Neural cell (in vitro differentiated cells): ENCODE measurements at regions not wholly inside any gene's neighbourhood (a gene's known extent, or its start where the extent isn't known, plus 50 kb on each side); places are given as distances from the start of the nearest gene placed in this dataset.

Experiments
- H2AFZ ChIP-seq: fragments of 200-600, 300-800 bp; sonication (generic), shearing (Covaris generic); 2 replicates; pipeline ENCODE4 v1.6.0; 2014; ENCODE audit warnings: low read depth, mild to moderate bottlenecking, antibody characterized with exemption, low read length, moderate library complexity
- H3F3A ChIP-seq: fragments of 200-600 bp; shearing (Covaris generic); 2 replicates; pipeline ENCODE4 v1.6.1; 2016; ENCODE audit warnings: mild to moderate bottlenecking, moderate library complexity, mixed read lengths, antibody characterized with exemption, low read length; ENCODE audit not compliant: insufficient read depth, poor library complexity, severe bottlenecking
- H3K27ac ChIP-seq: fragments of 200-600, 300-800 bp; sonication (generic), shearing (Covaris generic); 2 replicates; pipeline ENCODE4 v1.5.1; 2014; ENCODE audit warnings: mild to moderate bottlenecking, low read length, moderate library complexity
- H3K27me3 ChIP-seq: fragments of 300-800, 200-600 bp; sonication (generic), shearing (Covaris generic); 2 replicates; pipeline ENCODE4 v1.6.0; 2014; ENCODE audit warnings: mild to moderate bottlenecking, low read depth, low read length, moderate library complexity; ENCODE audit not compliant: insufficient read depth
- H3K36me3 ChIP-seq: fragments of 300-800, 200-600 bp; sonication (generic), shearing (Covaris generic); 2 replicates; pipeline ENCODE4 v1.5.1; 2014; ENCODE audit warnings: mild to moderate bottlenecking, antibody characterized with exemption, low read length, moderate library complexity; ENCODE audit not compliant: insufficient read depth
- H3K4me2 ChIP-seq: fragments of 300-800, 200-600 bp; sonication (generic), shearing (Covaris generic); 2 replicates; pipeline ENCODE4 v1.6.0; 2014; ENCODE audit warnings: mild to moderate bottlenecking, low read length
- H3K4me3 ChIP-seq: fragments of 300-800, 200-600 bp; sonication (generic), shearing (Covaris generic); 2 replicates; pipeline ENCODE4 v1.5.1; 2014; ENCODE audit warnings: mild to moderate bottlenecking, low read length, moderate library complexity
- H3K79me2 ChIP-seq: fragments of 200-600 bp; shearing (Covaris generic); replicated peaks from 2 replicates; pipeline ENCODE4 v1.6.0; 2014; ENCODE audit warnings: mild to moderate bottlenecking, low read length, moderate library complexity; ENCODE audit not compliant: insufficient read depth
- H3K9ac ChIP-seq: fragments of 300-800, 200-600 bp; sonication (generic), shearing (Covaris generic); 2 replicates; pipeline ENCODE4 v1.6.1; 2016; ENCODE audit warnings: mild to moderate bottlenecking, low read length, mixed read lengths
- H3K9me2 ChIP-seq: fragments of 200-600 bp; shearing (Covaris generic); 2 replicates; pipeline ENCODE4 v1.6.1; 2016; ENCODE audit warnings: mild to moderate bottlenecking, low read length, mixed read lengths; ENCODE audit not compliant: insufficient read depth
- H3K9me3 ChIP-seq: fragments of 200-600, 300-800 bp; sonication (generic), shearing (Covaris generic); 2 replicates; pipeline ENCODE4 v1.6.1; 2016; ENCODE audit warnings: mild to moderate bottlenecking, mixed run types, low read length, moderate library complexity, mixed read lengths
- H4K20me1 ChIP-seq: fragments of 200-600 bp; shearing (Covaris generic); 2 replicates; pipeline ENCODE4 v1.6.1; 2016; ENCODE audit warnings: mild to moderate bottlenecking, mixed run types; ENCODE audit not compliant: insufficient read depth
- CTCF ChIP-seq: fragments of 450-650 bp; IDR thresholded peaks from 2 replicates; pipeline ENCODE4 v1.5.1; 2014; ENCODE audit warnings: antibody characterized with exemption, mild to moderate bottlenecking, moderate library complexity; ENCODE audit not compliant: poor library complexity, severe bottlenecking
- EP300 ChIP-seq: fragments of 450-650 bp; conservative IDR thresholded peaks from 2 replicates; pipeline ENCODE4 v1.6.1; 2014; ENCODE audit warnings: antibody characterized with exemption, mild to moderate bottlenecking, moderate library complexity; ENCODE audit not compliant: poor library complexity, severe bottlenecking
- EZH2 ChIP-seq: fragments of 200-600, 300-800 bp; shearing (Covaris generic), sonication (generic); IDR thresholded peaks from 2 replicates; pipeline ENCODE4 v1.6.1; 2014; ENCODE audit warnings: antibody characterized with exemption, low read length, borderline replicate concordance, mild to moderate bottlenecking; ENCODE audit not compliant: insufficient read depth, poor library complexity, severe bottlenecking
- MXI1 ChIP-seq: fragments of 450-650 bp; conservative IDR thresholded peaks from 2 replicates; pipeline ENCODE4 v1.6.1; 2014; ENCODE audit warnings: antibody characterized with exemption, mild to moderate bottlenecking; ENCODE audit not compliant: poor library complexity, severe bottlenecking
- POLR2AphosphoS5 ChIP-seq: IDR thresholded peaks from 2 replicates; pipeline ENCODE4 v1.6.1; 2012
- RAD21 ChIP-seq: fragments of 450-650 bp; conservative IDR thresholded peaks from 2 replicates; pipeline ENCODE4 v1.6.1; 2014; ENCODE audit warnings: antibody characterized with exemption, mild to moderate bottlenecking, moderate library complexity
- SMC3 ChIP-seq: fragments of 450-650 bp; conservative IDR thresholded peaks from 2 replicates; pipeline ENCODE4 v1.6.1; 2014; ENCODE audit warnings: antibody characterized with exemption, mild to moderate bottlenecking, moderate library complexity; ENCODE audit not compliant: poor library complexity
- TAF1 ChIP-seq: IDR thresholded peaks from 2 replicates; pipeline ENCODE4 v1.6.1; 2012; ENCODE audit warnings: low read depth
- TF ChIP-seq, protein P1 (sequence below): IDR thresholded peaks from 2 replicates; pipeline ENCODE4 v1.6.1; 2012; ENCODE audit warnings: borderline replicate concordance

DNA sequence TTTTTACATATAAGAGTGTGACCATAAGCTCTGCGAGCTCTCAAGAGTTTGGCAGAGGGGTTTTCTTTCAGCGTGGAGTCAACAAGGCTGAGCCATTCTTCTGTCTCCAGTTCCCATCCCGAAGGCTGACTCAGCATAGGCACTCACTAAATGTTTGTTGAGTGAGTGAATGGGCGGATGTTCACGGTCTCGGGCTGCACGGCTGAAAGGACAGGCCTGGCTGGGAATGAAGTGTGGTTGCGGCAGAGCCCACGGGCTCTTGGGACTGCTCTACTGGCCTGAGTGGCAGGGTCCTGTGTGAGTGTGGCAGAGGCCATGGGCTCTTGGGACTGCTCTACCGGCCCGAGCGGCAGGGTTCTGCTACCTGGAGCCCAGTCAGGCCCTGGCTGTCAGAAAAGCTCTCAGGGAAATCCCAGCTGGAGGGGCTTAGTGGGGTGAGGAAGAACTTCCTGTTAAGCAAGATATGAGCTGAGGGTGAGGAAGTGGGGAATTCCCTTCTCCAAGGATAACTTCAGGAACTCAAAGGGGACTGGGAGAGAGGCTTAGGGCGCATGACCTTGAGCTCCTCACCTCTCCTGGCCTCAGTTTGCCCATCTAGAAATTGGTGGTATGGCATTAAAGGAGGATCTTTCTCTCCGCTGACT, 56.6 kb upstream of the C1orf174 start:
- no peak overlapping the region for H2AFZ ChIP-seq
- H3K27ac ChIP-seq: no peak overlapping the region
- H3K27me3 ChIP-seq: no peaks in the 10 kb centered on the region
- no peaks in the 10 kb centered on the region for H3F3A ChIP-seq
- no peak overlapping the region for H3K4me3 ChIP-seq
- no peaks in the 10 kb centered on the region for H3K79me2 ChIP-seq
- H3K9ac ChIP-seq: no peak overlapping the region
- no peak overlapping the region for H3K4me2 ChIP-seq
- no peaks in the 10 kb centered on the region for H4K20me1 ChIP-seq
- TF ChIP-seq RAD21 (no peak), EP300 (no peak), CTCF (no peak)
- TF ChIP-seq, protein P1, sequence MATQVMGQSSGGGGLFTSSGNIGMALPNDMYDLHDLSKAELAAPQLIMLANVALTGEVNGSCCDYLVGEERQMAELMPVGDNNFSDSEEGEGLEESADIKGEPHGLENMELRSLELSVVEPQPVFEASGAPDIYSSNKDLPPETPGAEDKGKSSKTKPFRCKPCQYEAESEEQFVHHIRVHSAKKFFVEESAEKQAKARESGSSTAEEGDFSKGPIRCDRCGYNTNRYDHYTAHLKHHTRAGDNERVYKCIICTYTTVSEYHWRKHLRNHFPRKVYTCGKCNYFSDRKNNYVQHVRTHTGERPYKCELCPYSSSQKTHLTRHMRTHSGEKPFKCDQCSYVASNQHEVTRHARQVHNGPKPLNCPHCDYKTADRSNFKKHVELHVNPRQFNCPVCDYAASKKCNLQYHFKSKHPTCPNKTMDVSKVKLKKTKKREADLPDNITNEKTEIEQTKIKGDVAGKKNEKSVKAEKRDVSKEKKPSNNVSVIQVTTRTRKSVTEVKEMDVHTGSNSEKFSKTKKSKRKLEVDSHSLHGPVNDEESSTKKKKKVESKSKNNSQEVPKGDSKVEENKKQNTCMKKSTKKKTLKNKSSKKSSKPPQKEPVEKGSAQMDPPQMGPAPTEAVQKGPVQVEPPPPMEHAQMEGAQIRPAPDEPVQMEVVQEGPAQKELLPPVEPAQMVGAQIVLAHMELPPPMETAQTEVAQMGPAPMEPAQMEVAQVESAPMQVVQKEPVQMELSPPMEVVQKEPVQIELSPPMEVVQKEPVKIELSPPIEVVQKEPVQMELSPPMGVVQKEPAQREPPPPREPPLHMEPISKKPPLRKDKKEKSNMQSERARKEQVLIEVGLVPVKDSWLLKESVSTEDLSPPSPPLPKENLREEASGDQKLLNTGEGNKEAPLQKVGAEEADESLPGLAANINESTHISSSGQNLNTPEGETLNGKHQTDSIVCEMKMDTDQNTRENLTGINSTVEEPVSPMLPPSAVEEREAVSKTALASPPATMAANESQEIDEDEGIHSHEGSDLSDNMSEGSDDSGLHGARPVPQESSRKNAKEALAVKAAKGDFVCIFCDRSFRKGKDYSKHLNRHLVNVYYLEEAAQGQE: no peak
- H3K9me3 ChIP-seq: no peaks in the 10 kb centered on the region
- H3K9me2 ChIP-seq: no peaks in the 10 kb centered on the region
- no peaks in the 10 kb centered on the region for H3K36me3 ChIP-seq

GRCh38 chr1:3959361-3959760, 59.3 kb upstream of the C1orf174 start:
- no peak overlapping the region for H3K9ac ChIP-seq
- no peaks in the 10 kb centered on the region for H4K20me1 ChIP-seq
- no peak overlapping the region for H3K4me2 ChIP-seq
- no peaks in the 10 kb centered on the region for H3K79me2 ChIP-seq
- no peak overlapping the region for H3K4me3 ChIP-seq
- no peaks in the 10 kb centered on the region for H3F3A ChIP-seq
- H3K9me3 ChIP-seq: no peaks in the 10 kb centered on the region
- H3K27ac ChIP-seq: no peak overlapping the region
- H3K27me3 ChIP-seq: no peaks in the 10 kb centered on the region
- no peak overlapping the region for H2AFZ ChIP-seq
- H3K9me2 ChIP-seq: no peaks in the 10 kb centered on the region
- no peaks in the 10 kb centered on the region for H3K36me3 ChIP-seq
- TF ChIP-seq CTCF (no peak), EZH2 (no peak), SMC3 (no peak), EP300 (no peak), TAF1 (no peak), POLR2AphosphoS5 (no peak), RAD21 (no peak), MXI1 (no peak)
- TF ChIP-seq, protein P1: no peak
